GM21526 (cell line): ENCODE measurements at regions not wholly inside any gene's neighbourhood (a gene's known extent, or its start where the extent isn't known, plus 50 kb on each side); places are given as distances from the start of the nearest gene placed in this dataset.

Experiments used
- ATAC-seq: cut with Tn5 transposase; IDR thresholded peaks from one replicate; pipeline ENCODE4 v1.9.1; 2021; ENCODE audit warnings: moderate library complexity; ENCODE audit not compliant: unreplicated experiment, low FRiP score

- peak; percentile 93 for ATAC-seq
These were observed 955.6 kb downstream of the PCDH17 start for GRCh38 chr13:58587183-58587582.

- ATAC-seq = no peak
These were observed 960.5 kb downstream of the PCDH17 start for GRCh38 chr13:58592052-58592451.

GRCh38 chr13:58592786-58593185 is 961.2 kb downstream of the PCDH17 start:
- ATAC-seq = no peak

GRCh38 chr13:58594747-58595600 is 963.4 kb downstream of the PCDH17 start:
- ATAC-seq = no peak

- ATAC-seq = no peak
These were observed 966.0 kb downstream of the PCDH17 start for GRCh38 chr13:58597552-58597951.

- no peak for ATAC-seq
These were observed 966.7 kb downstream of the PCDH17 start for GRCh38 chr13:58598241-58598640.

- no peak for ATAC-seq
These were observed 979.6 kb downstream of the PCDH17 start for GRCh38 chr13:58611117-58611516.

GRCh38 chr13:58617880-58618665 is 986.5 kb downstream of the PCDH17 start:
- no peak for ATAC-seq

- ATAC-seq = no peak
These were observed 988.0 kb downstream of the PCDH17 start for GRCh38 chr13:58619396-58620113.

GRCh38 chr13:58620176-58620575 is 988.6 kb downstream of the PCDH17 start:
- no peak for ATAC-seq

GRCh38 chr13:58625703-58626389 is 994.3 kb downstream of the PCDH17 start:
- no peak for ATAC-seq

- no peak for ATAC-seq
These were observed 999.2 kb downstream of the PCDH17 start for GRCh38 chr13:58630794-58631193.

GRCh38 chr13:58633226-58633625 is 1001.7 kb downstream of the PCDH17 start:
- no peak for ATAC-seq

GRCh38 chr13:58655086-58655485 is 1023.5 kb downstream of the PCDH17 start:
- no peak for ATAC-seq

- no peak for ATAC-seq
These were observed 1029.3 kb downstream of the PCDH17 start for GRCh38 chr13:58660826-58661225.

GRCh38 chr13:58666331-58666730 is 1034.8 kb downstream of the PCDH17 start:
- ATAC-seq = no peak

- ATAC-seq = no peak
These were observed 1035.6 kb downstream of the PCDH17 start for GRCh38 chr13:58667096-58667495.

- no peak for ATAC-seq
These were observed 1048.6 kb downstream of the PCDH17 start for GRCh38 chr13:58680115-58680514.

- no peak for ATAC-seq
These were observed 1051.1 kb downstream of the PCDH17 start for GRCh38 chr13:58682616-58683015.

GRCh38 chr13:58687148-58687547 is 1055.6 kb downstream of the PCDH17 start:
- no peak for ATAC-seq
